H1 (cell line): ENCODE measurements at regions not wholly inside any gene's neighbourhood (a gene's known extent, or its start where the extent isn't known, plus 50 kb on each side); places are given as distances from the start of the nearest gene placed in this dataset.

ENCODE experiments used
- CBX5 ChIP-seq: fragments of 300-800, 300-1000 bp; sonication (generic); IDR thresholded peaks from 2 replicates; pipeline ENCODE4 v1.7.1; 2016; ENCODE audit warnings: antibody characterized with exemption, low read length, low read depth
- RNF2 ChIP-seq: fragments of 200-900, 300-1000 bp; sonication (generic); IDR thresholded peaks from 2 replicates; pipeline ENCODE4 v1.7.1; 2016; ENCODE audit warnings: borderline replicate concordance, low read depth, mild to moderate bottlenecking, antibody characterized with exemption, low read length; ENCODE audit not compliant: poor library complexity, severe bottlenecking; ENCODE audit errors: missing control alignments
- TF ChIP-seq, protein P1 (sequence below): IDR thresholded peaks from 2 replicates; pipeline ENCODE4 v1.6.1; 2012; ENCODE audit warnings: inconsistent platforms

GRCh38 chr13:78185700-78186099 lies 267.1 kb upstream of the EDNRB start (continued):
- TF ChIP-seq, protein P1, sequence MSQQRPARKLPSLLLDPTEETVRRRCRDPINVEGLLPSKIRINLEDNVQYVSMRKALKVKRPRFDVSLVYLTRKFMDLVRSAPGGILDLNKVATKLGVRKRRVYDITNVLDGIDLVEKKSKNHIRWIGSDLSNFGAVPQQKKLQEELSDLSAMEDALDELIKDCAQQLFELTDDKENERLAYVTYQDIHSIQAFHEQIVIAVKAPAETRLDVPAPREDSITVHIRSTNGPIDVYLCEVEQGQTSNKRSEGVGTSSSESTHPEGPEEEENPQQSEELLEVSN, result no peak
- TF ChIP-seq RNF2 (no peak), CBX5 (no peak)
